ENCODE measurements at regions not wholly inside any gene's neighbourhood (a gene's known extent, or its start where the extent isn't known, plus 50 kb on each side); places are given as distances from the start of the nearest gene placed in this dataset.

GRCh38 chr2:150572961-150573395 is 85.5 kb upstream of the RND3 start:
- Mint-ChIP-seq H3K27me3 (ENCODE audit: low read depth) (no peaks in the 10 kb centered on the region), H3K36me3 (ENCODE audit: insufficient read depth in 1 of 3, low read depth in 3 of 3) (peaks cover 6 to 7% (median 6%) of the 10 kb centered on the region in 3 experiments), H3K27ac (no peak overlapping the region), H3K4me1 (no peaks in the 10 kb centered on the region), H3K9me3 (peaks cover 7 to 8% of the 10 kb centered on the region in 2 experiments), H3K4me3 (no peak overlapping the region)
- H3K27me3 ChIP-seq (ENCODE audit: insufficient read depth, low read length): no peaks in the 10 kb centered on the region
- TF ChIP-seq CTCF (conservative IDR thresholded peaks at IDR 0.05): no peak
- no peak overlapping the region for H3K56ac ChIP-seq (ENCODE audit: insufficient read length, low read depth, low read length)
- H4K91ac ChIP-seq (ENCODE audit: insufficient read length, low read depth, low read length): no peak overlapping the region
- no peak overlapping the region for H4K5ac ChIP-seq (ENCODE audit: insufficient read length, low read depth, low read length)
- no peak overlapping the region for H2BK20ac ChIP-seq (ENCODE audit: low read depth, low read length, poor library complexity, severe bottlenecking)
- H4K8ac ChIP-seq (replicated peaks; ENCODE audit: insufficient read length, low read depth, low read length): no peak overlapping the region
- H2BK120ac ChIP-seq (ENCODE audit: low read depth, low read length, poor library complexity, severe bottlenecking): no peak overlapping the region
- H4K20me1 ChIP-seq (ENCODE audit: control insufficient read depth, insufficient read depth, insufficient read length): no peaks in the 10 kb centered on the region
- H2BK12ac ChIP-seq (ENCODE audit: insufficient read length, low read depth, low read length): no peak overlapping the region
- no peak overlapping the region for H3K4ac ChIP-seq (ENCODE audit: low read depth, low read length)
- no peaks in the 10 kb centered on the region for H3K79me2 ChIP-seq (ENCODE audit: insufficient read depth, low read length)
- no peaks in the 10 kb centered on the region for H3K4me1 ChIP-seq (ENCODE audit: insufficient read depth, low read length)
- H2AFZ ChIP-seq (ENCODE audit: low read length): no peak overlapping the region
- H3K18ac ChIP-seq (ENCODE audit: insufficient read length, low read depth, low read length): no peak overlapping the region
- no peak for DNase-seq
- no peak overlapping the region for H2AK5ac ChIP-seq (ENCODE audit: insufficient read length, low read length)
- no peak overlapping the region for H3K14ac ChIP-seq (ENCODE audit: insufficient read depth, low read length)
- no peaks in the 10 kb centered on the region for H3K79me1 ChIP-seq (ENCODE audit: insufficient read depth, low read depth, low read length, poor library complexity, severe bottlenecking)
- H3K27ac ChIP-seq (ENCODE audit: insufficient read length, low read depth, low read length): no peak overlapping the region
- H3K4me2 ChIP-seq (ENCODE audit: insufficient read depth, insufficient read length, low read length): no peak overlapping the region
- H3K9ac ChIP-seq (ENCODE audit: extremely low read depth, insufficient read length, low read length): no peak overlapping the region
- no peaks in the 10 kb centered on the region for H3K23me2 ChIP-seq (ENCODE audit: insufficient read length, low read depth, low read length, poor library complexity, severe bottlenecking)
- no peak overlapping the region for H3T11ph ChIP-seq (ENCODE audit: low read length)
- H3K9me3 ChIP-seq (ENCODE audit: control insufficient read depth, low read depth, low read length): no peaks in the 10 kb centered on the region
- no peak overlapping the region for H3K23ac ChIP-seq (ENCODE audit: insufficient read length, low read depth, low read length)
- no peak overlapping the region for H2BK5ac ChIP-seq (ENCODE audit: insufficient read length, low read length)
- no peak overlapping the region for H2BK15ac ChIP-seq (ENCODE audit: low read depth, low read length)

Data from H9 (cell line).